Bronchial epithelial cell (primary cell): ENCODE measurements at regions not wholly inside any gene's neighbourhood (a gene's known extent, or its start where the extent isn't known, plus 50 kb on each side); places are given as distances from the start of the nearest gene placed in this dataset.

Experiments
- DNase-seq: peaks from one replicate; pipeline ENCODE4 v3.0.0-alpha.2; 2010; ENCODE audit warnings: low read depth
- FAIRE-seq: peaks from 2 replicates; lab custom pipeline; 2011; peaks lifted over from hg19 to GRCh38; lab: Jason Lieb, UNC
- H3K27me3 ChIP-seq: 2 replicates; pipeline ENCODE4 v1.5.1; 2011; ENCODE audit warnings: low read length; ENCODE audit not compliant: control insufficient read depth, insufficient read depth
- H3K36me3 ChIP-seq: 2 replicates; pipeline ENCODE4 v1.5.1; 2011; ENCODE audit warnings: low read length; ENCODE audit not compliant: control insufficient read depth, insufficient read depth
- H3K4me3 ChIP-seq: 2 replicates; pipeline ENCODE4 v1.5.1; 2011; ENCODE audit warnings: mild to moderate bottlenecking, low read depth, low read length, control low read depth
- TF ChIP-seq, protein P1 (sequence below): IDR thresholded peaks from 2 replicates; pipeline ENCODE4 v1.5.1; 2011; ENCODE audit warnings: mild to moderate bottlenecking, moderate library complexity, low read length, control low read depth, inconsistent platforms; ENCODE audit not compliant: insufficient read depth, severe bottlenecking

DNA sequence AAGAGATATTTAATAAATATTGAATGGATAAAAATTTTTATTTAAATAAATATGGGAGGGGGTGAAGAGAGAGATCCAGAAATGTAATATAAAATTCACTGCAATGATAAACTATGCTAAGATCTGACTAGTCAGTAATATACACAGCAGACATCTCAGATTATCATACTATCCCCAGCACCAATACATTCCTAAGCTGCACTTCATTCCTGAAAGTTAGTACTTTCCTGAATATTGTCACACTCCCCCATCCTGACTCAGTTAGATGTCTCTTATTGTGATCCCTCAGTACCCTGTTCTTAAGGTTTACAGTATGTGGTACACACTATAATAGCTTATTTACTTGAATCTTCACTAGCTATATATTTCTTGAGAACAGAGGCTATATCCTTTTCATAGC lies 88.3 kb upstream of the KCNQ5 start:
- no peaks in the 10 kb centered on the region for H3K27me3 ChIP-seq
- DNase-seq (no peak), FAIRE-seq (no peak)
- TF ChIP-seq, protein P1, sequence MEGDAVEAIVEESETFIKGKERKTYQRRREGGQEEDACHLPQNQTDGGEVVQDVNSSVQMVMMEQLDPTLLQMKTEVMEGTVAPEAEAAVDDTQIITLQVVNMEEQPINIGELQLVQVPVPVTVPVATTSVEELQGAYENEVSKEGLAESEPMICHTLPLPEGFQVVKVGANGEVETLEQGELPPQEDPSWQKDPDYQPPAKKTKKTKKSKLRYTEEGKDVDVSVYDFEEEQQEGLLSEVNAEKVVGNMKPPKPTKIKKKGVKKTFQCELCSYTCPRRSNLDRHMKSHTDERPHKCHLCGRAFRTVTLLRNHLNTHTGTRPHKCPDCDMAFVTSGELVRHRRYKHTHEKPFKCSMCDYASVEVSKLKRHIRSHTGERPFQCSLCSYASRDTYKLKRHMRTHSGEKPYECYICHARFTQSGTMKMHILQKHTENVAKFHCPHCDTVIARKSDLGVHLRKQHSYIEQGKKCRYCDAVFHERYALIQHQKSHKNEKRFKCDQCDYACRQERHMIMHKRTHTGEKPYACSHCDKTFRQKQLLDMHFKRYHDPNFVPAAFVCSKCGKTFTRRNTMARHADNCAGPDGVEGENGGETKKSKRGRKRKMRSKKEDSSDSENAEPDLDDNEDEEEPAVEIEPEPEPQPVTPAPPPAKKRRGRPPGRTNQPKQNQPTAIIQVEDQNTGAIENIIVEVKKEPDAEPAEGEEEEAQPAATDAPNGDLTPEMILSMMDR = no peak
- H3K4me3 ChIP-seq = no peak overlapping the region
- H3K36me3 ChIP-seq = no peaks in the 10 kb centered on the region

DNA sequence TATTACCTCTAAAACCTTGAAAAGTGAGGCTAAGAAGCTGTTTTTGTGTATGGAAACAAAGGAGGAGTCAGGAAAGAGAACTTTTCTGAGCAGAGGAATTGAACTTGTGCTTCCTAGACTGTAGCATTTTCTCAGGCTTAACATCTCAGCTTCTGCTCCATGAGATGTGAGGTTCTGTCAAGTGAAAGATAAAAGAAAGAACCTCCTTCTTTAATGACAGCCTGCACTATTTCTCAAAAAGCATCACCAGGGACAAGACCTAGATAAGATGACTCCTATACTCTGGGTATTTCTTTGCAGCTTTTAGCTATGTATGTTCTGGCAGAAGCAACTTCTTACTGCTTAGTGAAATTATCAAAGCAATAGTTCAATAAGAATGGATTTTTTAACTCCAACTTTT lies 87.6 kb upstream of the KCNQ5 start:
- no peak overlapping the region for H3K4me3 ChIP-seq
- H3K36me3 ChIP-seq = no peaks in the 10 kb centered on the region
- TF ChIP-seq, protein P1 = no peak
- no peak for FAIRE-seq
- DNase-seq = no peak
- H3K27me3 ChIP-seq = no peaks in the 10 kb centered on the region

DNA sequence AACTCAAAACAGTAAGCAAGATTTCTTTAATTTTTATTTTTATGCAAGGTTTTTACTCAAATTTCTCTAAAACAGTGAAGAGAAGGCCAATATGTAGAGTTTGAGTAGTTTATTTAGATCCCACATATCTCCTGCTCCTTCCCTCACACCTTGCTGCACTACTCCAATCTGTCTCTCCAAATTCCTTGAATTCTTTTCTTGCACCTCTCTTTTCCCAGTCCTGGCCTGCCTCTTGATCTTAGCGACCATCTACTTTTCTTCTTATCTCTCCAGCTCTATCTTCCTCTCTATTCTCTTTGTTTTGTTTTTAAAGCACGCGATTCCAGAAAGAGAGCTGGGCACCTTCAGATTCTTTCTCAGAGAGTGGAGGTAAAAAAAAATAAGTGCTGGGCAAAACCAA lies 86.7 kb upstream of the KCNQ5 start:
- FAIRE-seq (no peak), DNase-seq (no peak)
- TF ChIP-seq, protein P1 = no peak
- no peak overlapping the region for H3K4me3 ChIP-seq
- H3K27me3 ChIP-seq = no peaks in the 10 kb centered on the region
- H3K36me3 ChIP-seq = no peaks in the 10 kb centered on the region

GRCh38 chr6:72547020-72547419 lies 74.8 kb upstream of the KCNQ5 start:
- FAIRE-seq (no peak), DNase-seq (no peak)
- H3K4me3 ChIP-seq = no peak overlapping the region
- TF ChIP-seq, protein P1 = no peak
- no peaks in the 10 kb centered on the region for H3K36me3 ChIP-seq
- no peaks in the 10 kb centered on the region for H3K27me3 ChIP-seq

DNA sequence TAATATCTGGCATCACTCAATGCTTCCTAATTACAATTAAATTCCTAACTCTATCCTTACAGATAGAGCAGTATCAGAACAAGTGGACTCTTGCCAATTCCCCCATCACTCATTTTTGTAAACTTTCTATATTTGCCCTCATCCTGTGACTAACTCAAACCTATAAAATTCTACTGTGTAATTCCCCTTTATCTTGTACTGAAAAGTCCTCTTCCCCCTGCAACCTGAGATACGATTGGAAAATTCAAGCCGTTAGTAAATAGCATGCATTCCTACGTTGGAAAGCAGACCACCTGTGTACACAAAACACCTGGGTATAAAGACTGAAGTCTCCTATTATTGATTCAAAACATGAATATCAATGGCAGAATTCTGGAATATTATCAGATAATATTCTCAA lies 70.4 kb upstream of the KCNQ5 start:
- Histone ChIP-seq H3K36me3 (no peaks in the 10 kb centered on the region), H3K27me3 (no peaks in the 10 kb centered on the region), H3K4me3 (no peak overlapping the region)
- FAIRE-seq = no peak
- no peak for DNase-seq
- TF ChIP-seq, protein P1 = no peak

- Histone ChIP-seq H3K36me3 (no peaks in the 10 kb centered on the region), H3K4me3 (no peak overlapping the region), H3K27me3 (no peaks in the 10 kb centered on the region)
- TF ChIP-seq, protein P1 = no peak
- peak; percentile 85 for DNase-seq
- no peak for FAIRE-seq
These were observed 68.9 kb upstream of the KCNQ5 start for GRCh38 chr6:72552938-72553337.
